Panc1 (cell line): ENCODE measurements at regions not wholly inside any gene's neighbourhood (a gene's known extent, or its start where the extent isn't known, plus 50 kb on each side); places are given as distances from the start of the nearest gene placed in this dataset.

Experiments
- ATAC-seq: fragments of 200-7000 bp; cut with Tn5 transposase; 2 replicates; pipeline ENCODE4 v1.9.1; 2020; ENCODE audit warnings: mild to moderate bottlenecking, moderate library complexity
- BruUV-seq: library from RNA; stranded (reverse); fragments of 400-500 nt; replicated peaks from 2 replicates; lab custom pipeline; 2021; lab: Mats Ljungman, UMichigan
- CTCF ChIA-PET: fragments of 300-600 bp; sonication (Branson Sonifier 250); formaldehyde crosslinking; loops from one replicate; lab custom pipeline; 2022; ENCODE audit warnings: antibody characterized with exemption; lab: Charles Lee
- POLR2A ChIA-PET: fragments of 300-600 bp; sonication (Branson Sonifier 250); formaldehyde crosslinking; loops from one replicate; lab custom pipeline; 2022; ENCODE audit warnings: antibody characterized with exemption; lab: Charles Lee
- DNase-seq: peaks from one replicate; pipeline ENCODE4 v3.0.0-alpha.2; 2010; ENCODE audit warnings: low read depth, low spot score
- H3K27ac ChIP-seq: 2 replicates; pipeline ENCODE4 v1.5.1; 2011; ENCODE audit warnings: mild to moderate bottlenecking, low read length, inconsistent platforms
- H3K27me3 ChIP-seq: fragments of 200-500 bp; sonication (Bioruptor generic); 2 replicates; pipeline ENCODE4 v1.6.0; 2014; ENCODE audit warnings: low read length, inconsistent platforms; ENCODE audit not compliant: control insufficient read depth, insufficient read depth
- H3K36me3 ChIP-seq: fragments of 200-500 bp; sonication (Bioruptor generic); 2 replicates; pipeline ENCODE4 v1.5.1; 2014; ENCODE audit warnings: inconsistent platforms, mild to moderate bottlenecking, low read length, moderate library complexity; ENCODE audit not compliant: control insufficient read depth, insufficient read depth
- H3K4me1 ChIP-seq: 2 replicates; pipeline ENCODE4 v1.5.1; 2011; ENCODE audit warnings: inconsistent platforms, mild to moderate bottlenecking, low read length, moderate library complexity; ENCODE audit not compliant: control insufficient read depth, insufficient read depth
- H3K4me3 ChIP-seq, 2 experiments: 2 replicates each; pipeline ENCODE4 v1.5.1; 2011 to 2012; ENCODE audit warnings: low read depth in 2 of 2, low read length in 2 of 2, mild to moderate bottlenecking in 2 of 2, inconsistent platforms in 1 of 2, moderate library complexity in 1 of 2
- H3K9me3 ChIP-seq: fragments of 200-500 bp; sonication (Bioruptor generic); 2 replicates; pipeline ENCODE4 v1.5.1; 2014; ENCODE audit warnings: low read depth, mild to moderate bottlenecking, inconsistent platforms, low read length, moderate library complexity; ENCODE audit not compliant: control insufficient read depth, insufficient read depth
- CTCF ChIP-seq: fragments of 450-650 bp; IDR thresholded peaks from 2 replicates; pipeline ENCODE4 v1.5.1; 2017; ENCODE audit warnings: mild to moderate bottlenecking
- POLR2AphosphoS5 ChIP-seq: IDR thresholded peaks from 2 replicates; pipeline ENCODE4 v1.6.1; 2012; ENCODE audit warnings: mild to moderate bottlenecking, low read depth, low read length, moderate library complexity
- REST ChIP-seq, 2 experiments: IDR thresholded peaks; 2 replicates each; pipeline ENCODE4 v1.6.1; 2011 to 2012; ENCODE audit warnings: low read depth in 2 of 2, control low read depth in 1 of 2, low read length in 1 of 2, mild to moderate bottlenecking in 1 of 2, moderate library complexity in 1 of 2; ENCODE audit not compliant: insufficient read depth in 1 of 2
- SIN3A ChIP-seq: IDR thresholded peaks from 2 replicates; pipeline ENCODE4 v1.6.1; 2012; ENCODE audit warnings: low read depth, mild to moderate bottlenecking, low read length, moderate library complexity, borderline replicate concordance; ENCODE audit not compliant: insufficient read depth
- TCF7L2 ChIP-seq: IDR thresholded peaks from 2 replicates; pipeline ENCODE4 v1.6.1; 2011; ENCODE audit warnings: mild to moderate bottlenecking, low read depth, low read length, inconsistent platforms
- in situ Hi-C: cut with HindIII; loops from 2 replicates; pipeline ENCODE4 v1.10.0; 2016; ENCODE audit warnings: low sequenced_read_pairs, low pct_unique_long_range_greater_than_20kb
- intact Hi-C: fragments of 100-400 bp; cut with micrococcal nuclease; formaldehyde crosslinking; loops from one replicate; pipeline ENCODE4 v1.10.0; 2022; ENCODE audit not compliant: unreplicated experiment

GRCh38 chr20:16955462-16955861 is 207.3 kb downstream of the OTOR start:
- Histone ChIP-seq H3K4me3 (no peak overlapping the region), H3K4me1 (no peaks in the 10 kb centered on the region), H3K36me3 (no peaks in the 10 kb centered on the region), H3K27ac (no peak overlapping the region), H3K9me3 (no peaks in the 10 kb centered on the region), H3K27me3 (no peaks in the 10 kb centered on the region; the same call in 1 of the 2 replicates)
- ATAC-seq (no peak), DNase-seq (no peak)
- in situ Hi-C loops, result no loop called here
- no TSS peak for BruUV-seq
- ChIA-PET POLR2A (no interaction called here), CTCF (no interaction called here)
- intact Hi-C loops, result no loop called here
- TF ChIP-seq POLR2AphosphoS5 (no peak), CTCF (no peak), TCF7L2 (no peak), REST (IDR thresholded peaks at IDR 0.05; ENCODE audit: insufficient read depth in 1 of 2, low read depth in 2 of 2, low read length in 1 of 2) (no peak), SIN3A (no peak)

- intact Hi-C loops (no loop called here), in situ Hi-C loops (no loop called here)
- ChIA-PET POLR2A (no interaction called here), CTCF (no interaction called here)
- no peak overlapping the region for H3K27ac ChIP-seq
- no peaks in the 10 kb centered on the region for H3K36me3 ChIP-seq
- H3K9me3 ChIP-seq, result no peaks in the 10 kb centered on the region
- H3K4me3 ChIP-seq, result no peak overlapping the region
- no TSS peak for BruUV-seq
- TF ChIP-seq TCF7L2 (no peak), POLR2AphosphoS5 (no peak), REST (IDR thresholded peaks at IDR 0.05; ENCODE audit: insufficient read depth in 1 of 2, low read depth in 2 of 2, low read length in 1 of 2) (no peak), SIN3A (no peak), CTCF (no peak)
- no peaks in the 10 kb centered on the region; the same call in 1 of the 2 replicates for H3K27me3 ChIP-seq
- DNase-seq (no peak), ATAC-seq (no peak)
- no peaks in the 10 kb centered on the region for H3K4me1 ChIP-seq
Observed at GRCh38 chr20:16955971-16956370, 207.8 kb downstream of the OTOR start.
